Sigmoid colon (tissue), 6 donors: ENCODE measurements at regions not wholly inside any gene's neighbourhood (a gene's known extent, or its start where the extent isn't known, plus 50 kb on each side); places are given as distances from the start of the nearest gene placed in this dataset.

Experiments
- DNase-seq: peaks from one replicate; pipeline ENCODE4 v3.0.0-alpha.2; 2019
- H3K27ac ChIP-seq, 4 donors: fragments of 200-600 bp; sonication (generic); one replicate each; pipeline ENCODE4 v1.5.1; 2016 to 2019; ENCODE audit warnings: mild to moderate bottlenecking in 1 of 4
- H3K27me3 ChIP-seq, 3 donors: fragments of 200-600 bp; sonication (generic); one replicate each; pipeline ENCODE4 v1.5.1; 2019; ENCODE audit warnings: mild to moderate bottlenecking in 1 of 3
- H3K36me3 ChIP-seq, 4 donors: fragments of 200-600 bp; sonication (generic); one replicate each; pipeline ENCODE4 v1.5.1; 2016 to 2019
- H3K4me1 ChIP-seq, 4 donors: fragments of 200-600 bp; sonication (generic); one replicate each; pipeline ENCODE4 v1.5.1; 2017 to 2019
- H3K4me3 ChIP-seq, 4 donors: fragments of 200-600 bp; sonication (generic); one replicate each; pipeline ENCODE4 v1.5.1; 2017 to 2019; ENCODE audit warnings: mild to moderate bottlenecking in 2 of 4, moderate library complexity in 1 of 4
- H3K9me3 ChIP-seq, 4 donors: fragments of 200-600 bp in 3 of 4; sonication (generic) in 3 of 4; one replicate each; pipeline versions ENCODE4 v1.5.1 to v1.6.1; 2013 to 2019
- EP300 ChIP-seq, 4 donors: sonication (generic); formaldehyde crosslinking; IDR thresholded peaks; one replicate each; pipeline ENCODE4 v1.6.1; 2017; ENCODE audit warnings: antibody characterized with exemption in 4 of 4
- POLR2A ChIP-seq, 2 donors: fragments of 450-650 bp; IDR thresholded peaks; one replicate each; pipeline ENCODE4 v1.6.1; 2016; ENCODE audit warnings: antibody characterized with exemption in 2 of 2, mild to moderate bottlenecking in 2 of 2, moderate library complexity in 2 of 2
- POLR2AphosphoS5 ChIP-seq, 4 donors: sonication (generic); formaldehyde crosslinking; IDR thresholded peaks; one replicate each; pipeline ENCODE4 v1.6.1; 2017; ENCODE audit warnings: antibody characterized with exemption in 4 of 4
- WGBS, 2 donors: extraction: QIAGEN DNeasy Blood & Tissue Kit; methylation state at CpG; one replicate each; pipeline ENCODE4 v1.1.7; 2013; 5-methylcytosine and 5-hydroxymethylcytosine counted together
- intact Hi-C: fragments of 100-400 bp; cut with DNase I; formaldehyde crosslinking; loops from one replicate; pipeline ENCODE4 v1.15.1; 2023
- TF ChIP-seq, protein P1 (sequence below), 4 experiments: fragments of 450-650 bp in 3 of 4; fragments of 200-600 bp in 1 of 4; IDR thresholded peaks; one replicate each; pipeline ENCODE4 v1.5.1; 2016 to 2019; ENCODE audit warnings: antibody characterized with exemption in 4 of 4, mild to moderate bottlenecking in 3 of 4, moderate library complexity in 2 of 4
- donor health status: healthy with polysubstance abuse.
- donor health status: healthy.

DNA sequence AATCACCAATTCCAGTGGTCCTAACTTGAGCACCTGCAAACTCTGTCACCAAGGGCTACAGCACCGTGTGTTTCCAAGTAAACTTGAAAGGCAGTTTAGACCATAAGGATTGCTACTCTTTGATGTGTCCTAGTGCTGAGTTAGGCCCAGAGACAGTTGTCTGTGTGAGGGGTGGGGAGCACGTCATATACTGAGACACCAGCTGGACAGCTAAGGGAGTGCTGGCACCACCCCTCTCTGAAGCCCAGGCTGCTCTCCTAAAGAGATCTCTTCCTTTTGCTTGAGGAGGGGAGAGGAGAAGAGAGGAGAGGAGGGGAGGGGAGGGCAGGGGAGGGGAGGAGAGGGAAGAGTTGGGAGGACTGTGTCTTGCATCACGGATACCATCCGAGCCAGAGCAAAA is 218.7 kb upstream of the TACR3 start:
- DNase-seq, result no peak
- intact Hi-C loops, result no loop called here
- H3K9me3 ChIP-seq, result peaks cover 0 to 4% (median 0%) of the 10 kb centered on the region in 4 donors
- TF ChIP-seq POLR2A (IDR thresholded peaks at IDR 0.05) (no peak), POLR2AphosphoS5 (IDR thresholded peaks at IDR 0.05) (no peak), EP300 (IDR thresholded peaks at IDR 0.05) (no peak)
- TF ChIP-seq, protein P1, sequence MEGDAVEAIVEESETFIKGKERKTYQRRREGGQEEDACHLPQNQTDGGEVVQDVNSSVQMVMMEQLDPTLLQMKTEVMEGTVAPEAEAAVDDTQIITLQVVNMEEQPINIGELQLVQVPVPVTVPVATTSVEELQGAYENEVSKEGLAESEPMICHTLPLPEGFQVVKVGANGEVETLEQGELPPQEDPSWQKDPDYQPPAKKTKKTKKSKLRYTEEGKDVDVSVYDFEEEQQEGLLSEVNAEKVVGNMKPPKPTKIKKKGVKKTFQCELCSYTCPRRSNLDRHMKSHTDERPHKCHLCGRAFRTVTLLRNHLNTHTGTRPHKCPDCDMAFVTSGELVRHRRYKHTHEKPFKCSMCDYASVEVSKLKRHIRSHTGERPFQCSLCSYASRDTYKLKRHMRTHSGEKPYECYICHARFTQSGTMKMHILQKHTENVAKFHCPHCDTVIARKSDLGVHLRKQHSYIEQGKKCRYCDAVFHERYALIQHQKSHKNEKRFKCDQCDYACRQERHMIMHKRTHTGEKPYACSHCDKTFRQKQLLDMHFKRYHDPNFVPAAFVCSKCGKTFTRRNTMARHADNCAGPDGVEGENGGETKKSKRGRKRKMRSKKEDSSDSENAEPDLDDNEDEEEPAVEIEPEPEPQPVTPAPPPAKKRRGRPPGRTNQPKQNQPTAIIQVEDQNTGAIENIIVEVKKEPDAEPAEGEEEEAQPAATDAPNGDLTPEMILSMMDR (IDR thresholded peaks at IDR 0.05), result no peak
- no peaks in the 10 kb centered on the region for H3K4me1 ChIP-seq
- no peak overlapping the region for H3K4me3 ChIP-seq
- 78 to 82% methylated on average over 4 of the region's 4 CpGs for WGBS, 2 donors
- H3K27ac ChIP-seq, result no peak overlapping the region
- no peaks in the 10 kb centered on the region for H3K36me3 ChIP-seq
- no peaks in the 10 kb centered on the region for H3K27me3 ChIP-seq

DNA sequence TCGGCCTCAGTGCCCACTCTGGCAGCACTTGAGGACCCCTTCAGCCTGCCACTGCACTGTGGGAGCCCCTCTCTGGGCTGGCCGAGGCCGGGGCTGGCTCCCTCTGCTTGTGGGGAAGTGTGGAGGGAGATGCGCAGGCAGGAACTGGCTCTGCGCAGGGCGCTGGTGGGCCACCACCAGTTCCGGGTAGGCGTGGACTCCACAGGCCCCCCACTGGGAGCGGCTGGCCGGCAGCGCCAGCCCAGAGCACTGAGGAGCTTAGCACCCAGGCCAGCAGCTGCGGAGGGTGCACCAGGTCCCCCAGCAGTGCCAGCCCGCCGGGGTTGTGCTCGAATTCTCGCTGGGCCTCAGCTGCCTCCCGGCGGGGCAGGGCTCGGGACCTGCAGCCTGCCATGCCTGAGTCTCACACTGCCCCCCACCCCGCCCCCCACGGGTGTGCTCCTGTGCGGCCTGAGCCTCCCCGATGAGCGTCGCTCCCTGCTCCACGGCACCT is 216.9 kb upstream of the TACR3 start:
- no peak overlapping the region for H3K4me3 ChIP-seq
- intact Hi-C loops, result no loop called here
- 95 to 97% methylated on average over 26 of the region's 26 CpGs for WGBS, 2 donors

DNA sequence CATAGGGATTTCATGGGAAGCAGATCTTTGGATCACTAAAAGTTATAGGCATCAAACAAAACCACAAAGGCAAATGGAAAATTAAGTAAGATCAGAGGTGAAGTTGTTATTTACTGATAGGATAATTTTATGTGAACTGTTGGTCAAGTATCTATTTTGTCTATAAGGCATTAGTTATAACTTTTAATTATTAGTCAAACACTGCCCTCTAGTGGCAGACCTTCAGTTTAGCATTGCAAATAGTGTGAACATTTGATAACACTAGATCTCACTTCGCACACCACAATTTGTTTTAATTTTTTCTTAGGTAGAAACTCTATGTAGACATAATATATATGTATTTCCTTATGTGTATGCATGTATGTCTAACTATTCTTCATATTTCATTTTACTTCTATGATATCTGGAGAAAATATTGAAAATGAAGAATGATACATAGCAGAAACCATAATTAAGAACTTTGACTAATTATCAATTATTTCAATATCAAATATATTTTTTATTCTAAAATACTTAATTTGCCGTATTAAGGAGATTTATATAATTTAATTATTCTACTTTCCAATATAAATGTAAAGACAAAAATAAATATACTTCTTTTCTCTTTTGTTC is 214.5 kb upstream of the TACR3 start:
- DNase-seq, result no peak
- Histone ChIP-seq H3K9me3 (peaks cover 0 to 4% (median 0%) of the 10 kb centered on the region in 4 donors), H3K27ac (no peak overlapping the region), H3K36me3 (no peaks in the 10 kb centered on the region), H3K4me1 (no peaks in the 10 kb centered on the region), H3K4me3 (no peak overlapping the region), H3K27me3 (no peaks in the 10 kb centered on the region)
- WGBS, 2 donors, result 24 to 45% methylated on average over 2 of the region's 2 CpGs
- intact Hi-C loops, result no loop called here
- TF ChIP-seq POLR2AphosphoS5 (IDR thresholded peaks at IDR 0.05) (no peak), POLR2A (IDR thresholded peaks at IDR 0.05) (no peak), EP300 (IDR thresholded peaks at IDR 0.05) (no peak)
- TF ChIP-seq, protein P1 (IDR thresholded peaks at IDR 0.05), result peak in 3 of 4 experiments; percentile 22 to 65 (median 26)

More for the DNA sequence above, 216.9 kb upstream of the TACR3 start:
- peaks cover 0 to 4% (median 0%) of the 10 kb centered on the region in 4 donors for H3K9me3 ChIP-seq
- H3K27ac ChIP-seq, result no peak overlapping the region
- no peaks in the 10 kb centered on the region for H3K4me1 ChIP-seq
- no peaks in the 10 kb centered on the region for H3K36me3 ChIP-seq
- TF ChIP-seq POLR2AphosphoS5 (IDR thresholded peaks at IDR 0.05) (no peak), EP300 (IDR thresholded peaks at IDR 0.05) (no peak), POLR2A (IDR thresholded peaks at IDR 0.05) (no peak)
- TF ChIP-seq, protein P1 (IDR thresholded peaks at IDR 0.05), result no peak
- DNase-seq, result no peak
- no peaks in the 10 kb centered on the region for H3K27me3 ChIP-seq

DNA sequence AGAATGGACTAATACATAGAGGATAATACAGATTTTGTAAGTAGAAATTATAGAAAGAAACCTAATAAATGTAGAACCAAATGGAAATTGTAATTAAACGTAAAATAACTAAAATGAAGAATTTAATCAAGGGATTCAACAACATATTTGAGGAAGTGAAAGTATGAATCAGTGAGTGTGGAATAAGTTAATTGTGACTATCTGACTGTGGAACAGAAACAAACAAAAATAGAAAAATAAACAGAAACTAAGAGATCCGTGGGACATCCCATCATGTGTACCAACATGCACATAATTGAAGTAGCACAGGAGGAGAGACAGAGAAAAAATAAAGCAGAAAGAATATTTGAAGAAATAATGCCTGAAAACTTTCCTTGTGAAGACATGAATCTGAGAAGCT is 208.6 kb upstream of the TACR3 start:
- Histone ChIP-seq H3K4me1 (no peaks in the 10 kb centered on the region), H3K27ac (no peak overlapping the region), H3K36me3 (no peaks in the 10 kb centered on the region), H3K27me3 (no peaks in the 10 kb centered on the region), H3K9me3 (no peaks in the 10 kb centered on the region), H3K4me3 (no peak overlapping the region)
- DNase-seq, result no peak
- intact Hi-C loops, result no loop called here
- TF ChIP-seq POLR2A (IDR thresholded peaks at IDR 0.05) (no peak), POLR2AphosphoS5 (IDR thresholded peaks at IDR 0.05) (no peak), EP300 (IDR thresholded peaks at IDR 0.05) (no peak)
- TF ChIP-seq, protein P1 (IDR thresholded peaks at IDR 0.05), result no peak
- WGBS, 2 donors, result 60 to 75% methylated on average over 2 of the region's 2 CpGs

DNA sequence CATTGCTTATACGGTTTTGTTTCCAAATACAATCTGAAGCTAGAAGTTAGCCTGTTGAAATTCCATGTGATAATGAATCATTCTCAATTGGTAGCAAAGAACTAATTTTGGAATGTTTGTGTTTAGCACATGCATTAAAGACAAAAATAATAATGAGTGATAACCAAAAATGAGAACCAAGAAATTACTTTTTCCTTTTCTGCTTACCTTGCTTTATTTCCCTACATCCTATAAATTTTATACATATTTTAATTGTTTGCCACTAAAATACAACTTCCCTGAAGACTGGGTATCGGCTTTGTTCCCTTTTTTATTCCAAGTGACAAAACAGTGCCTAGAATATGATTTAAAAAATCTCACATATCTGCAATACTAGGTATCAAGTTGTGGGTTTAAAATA is 203.8 kb upstream of the TACR3 start:
- Histone ChIP-seq H3K36me3 (no peaks in the 10 kb centered on the region), H3K27ac (no peak overlapping the region), H3K4me3 (no peak overlapping the region), H3K27me3 (no peaks in the 10 kb centered on the region), H3K9me3 (no peaks in the 10 kb centered on the region), H3K4me1 (no peaks in the 10 kb centered on the region)
- no peak for TF ChIP-seq POLR2AphosphoS5 (IDR thresholded peaks at IDR 0.05)
- TF ChIP-seq POLR2A (IDR thresholded peaks at IDR 0.05), result no peak
- TF ChIP-seq EP300 (IDR thresholded peaks at IDR 0.05), result no peak
- TF ChIP-seq, protein P1 (IDR thresholded peaks at IDR 0.05), result no peak
- no peak for DNase-seq
- WGBS, 2 donors, result 68 to 78% methylated on average over 2 of the region's 2 CpGs
- intact Hi-C loops, result no loop called here
